ENCODE measurements at regions not wholly inside any gene's neighbourhood (a gene's known extent, or its start where the extent isn't known, plus 50 kb on each side); places are given as distances from the start of the nearest gene placed in this dataset.
A peak's percentile ranks its signal among the peaks of the same experiment; 100 is the strongest.

- Mint-ChIP-seq H3K27me3 (peaks cover 57% of the 10 kb centered on the region), H3K4me3 (no peak overlapping the region), H3K27ac (no peak overlapping the region), H3K9me3 (peaks cover 18% of the 10 kb centered on the region), H3K36me3 (ENCODE audit: low read depth) (peaks cover 2% of the 10 kb centered on the region), H3K4me1 (ENCODE audit: low read depth) (peaks cover 19% of the 10 kb centered on the region)
- peak; percentile 6 for DNase-seq
Measured at GRCh38 chr16:86018941-86019340, 120.0 kb downstream of the IRF8 start.

- H3K4me3 Mint-ChIP-seq, result no peak overlapping the region
- peaks cover 18% of the 10 kb centered on the region for H3K9me3 Mint-ChIP-seq
- H3K4me1 Mint-ChIP-seq (ENCODE audit: low read depth), result peaks cover 17% of the 10 kb centered on the region
- no peak overlapping the region for H3K27ac Mint-ChIP-seq
- peak; percentile 31 for DNase-seq
- H3K36me3 Mint-ChIP-seq (ENCODE audit: low read depth), result peaks cover 2% of the 10 kb centered on the region
- peaks cover 57% of the 10 kb centered on the region for H3K27me3 Mint-ChIP-seq
Measured at GRCh38 chr16:86019446-86020047, 120.6 kb downstream of the IRF8 start.

- H3K4me3 Mint-ChIP-seq, result no peak overlapping the region
- DNase-seq, result no peak
- peaks cover 63% of the 10 kb centered on the region for H3K27me3 Mint-ChIP-seq
- H3K36me3 Mint-ChIP-seq (ENCODE audit: low read depth), result peaks cover 2% of the 10 kb centered on the region
- peaks cover 24% of the 10 kb centered on the region for H3K9me3 Mint-ChIP-seq
- H3K4me1 Mint-ChIP-seq (ENCODE audit: low read depth), result peaks cover 8% of the 10 kb centered on the region
- H3K27ac Mint-ChIP-seq, result no peak overlapping the region
Measured at GRCh38 chr16:86020971-86021370, 122.0 kb downstream of the IRF8 start.

- peaks cover 2% of the 10 kb centered on the region for H3K36me3 Mint-ChIP-seq (ENCODE audit: low read depth)
Measured at GRCh38 chr16:86022381-86022960, 123.5 kb downstream of the IRF8 start.

GRCh38 chr16:86024210-86024609 lies 125.2 kb downstream of the IRF8 start:
- DNase-seq, result no peak
- Mint-ChIP-seq H3K27me3 (peaks cover 52% of the 10 kb centered on the region), H3K36me3 (ENCODE audit: low read depth) (peaks cover 2% of the 10 kb centered on the region), H3K4me1 (ENCODE audit: low read depth) (no peaks in the 10 kb centered on the region), H3K4me3 (no peak overlapping the region), H3K27ac (no peak overlapping the region), H3K9me3 (peaks cover 21% of the 10 kb centered on the region)

More at GRCh38 chr16:86022381-86022960, 123.5 kb downstream of the IRF8 start:
- Mint-ChIP-seq H3K9me3 (peaks cover 24% of the 10 kb centered on the region), H3K4me1 (ENCODE audit: low read depth) (peaks cover 2% of the 10 kb centered on the region), H3K27me3 (peaks cover 56% of the 10 kb centered on the region), H3K27ac (no peak overlapping the region), H3K4me3 (no peak overlapping the region)
- DNase-seq, result no peak

GRCh38 chr16:86025706-86026105 lies 126.7 kb downstream of the IRF8 start:
- Mint-ChIP-seq H3K27ac (no peak overlapping the region), H3K27me3 (peaks cover 49% of the 10 kb centered on the region), H3K9me3 (peaks cover 13% of the 10 kb centered on the region), H3K4me1 (ENCODE audit: low read depth) (no peaks in the 10 kb centered on the region), H3K36me3 (ENCODE audit: low read depth) (no peaks in the 10 kb centered on the region), H3K4me3 (no peak overlapping the region)
- no peak for DNase-seq

GRCh38 chr16:86026171-86026910 lies 127.4 kb downstream of the IRF8 start:
- DNase-seq, result no peak
- Mint-ChIP-seq H3K4me1 (ENCODE audit: low read depth) (no peaks in the 10 kb centered on the region), H3K36me3 (ENCODE audit: low read depth) (no peaks in the 10 kb centered on the region), H3K4me3 (no peak overlapping the region), H3K9me3 (peaks cover 13% of the 10 kb centered on the region), H3K27me3 (peaks cover 47% of the 10 kb centered on the region), H3K27ac (no peak overlapping the region)

- Mint-ChIP-seq H3K27me3 (peaks cover 43% of the 10 kb centered on the region), H3K4me3 (no peak overlapping the region), H3K4me1 (ENCODE audit: low read depth) (no peaks in the 10 kb centered on the region), H3K9me3 (peaks cover 13% of the 10 kb centered on the region), H3K27ac (no peak overlapping the region), H3K36me3 (ENCODE audit: low read depth) (no peaks in the 10 kb centered on the region)
- DNase-seq, result no peak
Measured at GRCh38 chr16:86026916-86027315, 128.0 kb downstream of the IRF8 start.

GRCh38 chr16:86027373-86028126 lies 128.6 kb downstream of the IRF8 start:
- no peaks in the 10 kb centered on the region for H3K36me3 Mint-ChIP-seq (ENCODE audit: low read depth)
- DNase-seq, result no peak
- no peaks in the 10 kb centered on the region for H3K4me1 Mint-ChIP-seq (ENCODE audit: low read depth)
- peaks cover 44% of the 10 kb centered on the region for H3K27me3 Mint-ChIP-seq
- no peak overlapping the region for H3K27ac Mint-ChIP-seq
- H3K4me3 Mint-ChIP-seq, result no peak overlapping the region
- H3K9me3 Mint-ChIP-seq, result peaks cover 13% of the 10 kb centered on the region

GRCh38 chr16:86029131-86029741 lies 130.3 kb downstream of the IRF8 start:
- no peak for DNase-seq
- Mint-ChIP-seq H3K9me3 (peaks cover 5% of the 10 kb centered on the region), H3K27me3 (peaks cover 44% of the 10 kb centered on the region), H3K4me1 (ENCODE audit: low read depth) (no peaks in the 10 kb centered on the region), H3K4me3 (no peak overlapping the region), H3K27ac (no peak overlapping the region), H3K36me3 (ENCODE audit: low read depth) (no peaks in the 10 kb centered on the region)

GRCh38 chr16:86030116-86030515 lies 131.2 kb downstream of the IRF8 start:
- H3K27me3 Mint-ChIP-seq, result peaks cover 45% of the 10 kb centered on the region
- H3K9me3 Mint-ChIP-seq, result peaks cover 2% of the 10 kb centered on the region
- DNase-seq, result no peak
- H3K4me3 Mint-ChIP-seq, result no peak overlapping the region
- no peaks in the 10 kb centered on the region for H3K36me3 Mint-ChIP-seq (ENCODE audit: low read depth)
- H3K27ac Mint-ChIP-seq, result no peak overlapping the region
- H3K4me1 Mint-ChIP-seq (ENCODE audit: low read depth), result no peaks in the 10 kb centered on the region

GRCh38 chr16:86031141-86031678 lies 132.2 kb downstream of the IRF8 start:
- Mint-ChIP-seq H3K36me3 (ENCODE audit: low read depth) (no peaks in the 10 kb centered on the region), H3K4me1 (ENCODE audit: low read depth) (no peaks in the 10 kb centered on the region), H3K27ac (no peak overlapping the region), H3K9me3 (no peaks in the 10 kb centered on the region), H3K4me3 (no peak overlapping the region), H3K27me3 (peaks cover 41% of the 10 kb centered on the region)
- peak; percentile 5 for DNase-seq

GRCh38 chr16:86033016-86033474 lies 134.1 kb downstream of the IRF8 start:
- no peaks in the 10 kb centered on the region for H3K36me3 Mint-ChIP-seq (ENCODE audit: low read depth)
- peaks cover 37% of the 10 kb centered on the region for H3K27me3 Mint-ChIP-seq
- no peaks in the 10 kb centered on the region for H3K4me1 Mint-ChIP-seq (ENCODE audit: low read depth)
- no peak for DNase-seq
- no peaks in the 10 kb centered on the region for H3K9me3 Mint-ChIP-seq
- H3K4me3 Mint-ChIP-seq, result no peak overlapping the region
- no peak overlapping the region for H3K27ac Mint-ChIP-seq

GRCh38 chr16:86033971-86034370 lies 135.0 kb downstream of the IRF8 start:
- Mint-ChIP-seq H3K9me3 (no peaks in the 10 kb centered on the region), H3K36me3 (ENCODE audit: low read depth) (no peaks in the 10 kb centered on the region), H3K4me3 (no peak overlapping the region), H3K4me1 (ENCODE audit: low read depth) (peaks cover under 1% of the 10 kb centered on the region), H3K27ac (no peak overlapping the region), H3K27me3 (peaks cover 30% of the 10 kb centered on the region)
- DNase-seq, result no peak

All from activated T-cell treated with anti-CD3 and anti-CD28 coated beads, Interleukin-2, amount 50 U/mL, for 24 hours (primary cell).